ENCODE measurements at regions not wholly inside any gene's neighbourhood (a gene's known extent, or its start where the extent isn't known, plus 50 kb on each side); places are given as distances from the start of the nearest gene placed in this dataset.
"Not testable (repeated sequence)": the region's sequence is repeated elsewhere in the genome, so short reads cannot be mapped to it uniquely, and the experiment has no call there.

DNA sequence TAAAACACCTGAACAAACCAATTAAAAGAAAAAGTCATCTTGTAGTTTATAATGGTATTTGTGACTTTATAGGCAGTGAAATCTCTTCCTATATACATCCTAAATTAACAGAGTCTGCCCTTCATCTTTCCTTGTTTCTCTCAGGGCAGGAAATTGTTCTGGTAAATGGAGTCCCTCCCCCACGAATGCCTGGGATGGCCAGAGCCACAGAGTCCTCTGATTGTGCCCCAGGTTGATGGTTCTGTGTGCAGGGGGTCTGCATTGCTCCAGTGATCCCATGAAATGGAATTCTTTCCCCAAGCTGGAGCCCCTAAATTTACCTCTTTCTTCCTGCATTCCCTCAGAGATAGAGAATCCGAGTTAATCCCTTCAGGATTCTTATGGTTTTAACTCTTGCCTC is 155.5 kb downstream of the MTX2 start:
- DNase-seq (ENCODE audit: low read depth in 4 of 4, low spot score in 1 of 4): no peak

GRCh38 chr2:176427549-176427948 is 158.3 kb downstream of the MTX2 start:
- no peak for DNase-seq (ENCODE audit: low read depth in 4 of 4, low spot score in 1 of 4)

DNA sequence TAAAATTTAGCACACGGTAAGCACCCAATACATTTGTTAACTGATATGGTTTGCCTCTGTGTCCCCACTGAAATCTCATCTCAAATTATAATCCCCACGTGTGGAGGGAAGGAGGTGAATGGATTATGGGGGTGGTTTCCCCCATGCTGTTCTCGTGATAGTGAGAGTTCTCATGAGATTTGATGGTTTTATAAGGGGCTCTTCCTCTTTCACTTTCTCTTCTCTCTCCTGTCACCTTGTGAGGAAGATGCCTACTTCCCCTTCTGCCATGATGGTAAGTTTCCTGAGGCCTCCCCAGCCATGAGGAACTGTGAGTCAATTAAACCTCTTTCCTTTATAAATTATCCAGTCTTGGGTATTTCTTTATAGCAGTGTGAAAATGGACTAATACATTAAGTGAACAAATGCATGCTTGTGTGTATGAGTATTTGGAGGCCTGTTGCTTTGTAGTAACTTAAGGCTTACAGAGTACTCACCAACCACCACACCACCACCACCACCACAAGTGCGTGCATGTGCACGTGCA is 159.8 kb downstream of the MTX2 start:
- not testable (repeated sequence) for DNase-seq (ENCODE audit: low read depth in 4 of 4, low spot score in 1 of 4)

DNA sequence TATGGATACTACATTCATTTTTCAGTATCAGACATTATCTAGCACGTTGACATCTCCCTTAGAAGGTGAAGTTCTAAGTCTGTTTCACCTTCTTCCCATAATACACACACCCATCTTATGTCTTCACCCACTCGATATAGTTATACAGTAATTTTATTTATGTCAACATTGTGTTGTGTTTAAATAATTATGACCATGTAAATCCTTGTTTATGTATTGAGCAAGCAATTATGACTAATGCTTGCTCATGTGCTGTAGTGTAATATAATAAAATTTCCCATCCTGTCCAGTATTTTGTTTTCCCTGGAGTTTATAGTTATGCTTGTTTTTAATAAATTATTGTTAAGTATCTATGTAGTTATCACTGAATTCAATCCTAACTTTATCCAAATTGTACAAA is 163.2 kb downstream of the MTX2 start:
- no peak for DNase-seq (ENCODE audit: low read depth in 4 of 4, low spot score in 1 of 4)

DNA sequence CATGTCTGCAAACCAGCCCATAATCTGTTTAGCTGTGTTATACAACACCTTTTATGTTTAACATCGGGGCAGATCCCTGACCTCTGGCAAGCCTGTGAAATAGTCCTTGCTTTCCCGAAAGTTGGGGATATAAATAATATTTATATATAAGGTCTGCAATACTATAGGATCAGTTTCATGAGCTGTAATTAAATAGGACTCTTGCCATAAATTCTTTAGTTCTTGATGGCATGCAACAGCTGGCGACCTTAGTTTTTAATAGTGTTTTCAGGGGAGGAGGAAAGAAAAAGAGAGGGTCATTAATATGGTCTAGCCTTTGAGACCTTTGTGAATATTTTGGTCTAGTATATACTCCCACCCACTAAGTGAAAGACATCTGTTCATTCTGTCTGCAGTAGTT is 166.5 kb downstream of the MTX2 start:
- no peak for DNase-seq (ENCODE audit: low read depth in 4 of 4, low spot score in 1 of 4)

DNA sequence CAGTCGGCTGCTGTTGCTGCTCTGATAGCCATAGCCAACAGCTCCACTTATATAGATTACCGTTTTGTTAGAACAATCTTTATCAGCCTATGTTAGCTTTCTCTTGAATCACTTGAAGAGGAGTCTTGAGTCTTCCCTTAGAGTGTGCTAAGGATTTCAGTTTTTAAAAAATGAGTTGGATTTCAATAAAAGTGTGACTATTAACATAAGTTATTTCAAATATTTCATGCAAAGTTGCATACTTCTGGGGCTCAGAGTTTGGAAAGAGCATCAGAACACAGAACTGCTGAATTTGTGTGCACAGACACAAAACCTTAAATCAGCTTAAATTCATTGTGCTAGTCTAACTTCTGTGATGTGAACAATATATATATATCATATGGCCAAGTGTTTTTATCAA is 174.7 kb downstream of the MTX2 start:
- no peak for DNase-seq (ENCODE audit: low read depth in 4 of 4, low spot score in 1 of 4)

- DNase-seq (ENCODE audit: low read depth in 4 of 4, low spot score in 1 of 4): no peak
These were observed 176.7 kb downstream of the MTX2 start for GRCh38 chr2:176445956-176446355.

DNA sequence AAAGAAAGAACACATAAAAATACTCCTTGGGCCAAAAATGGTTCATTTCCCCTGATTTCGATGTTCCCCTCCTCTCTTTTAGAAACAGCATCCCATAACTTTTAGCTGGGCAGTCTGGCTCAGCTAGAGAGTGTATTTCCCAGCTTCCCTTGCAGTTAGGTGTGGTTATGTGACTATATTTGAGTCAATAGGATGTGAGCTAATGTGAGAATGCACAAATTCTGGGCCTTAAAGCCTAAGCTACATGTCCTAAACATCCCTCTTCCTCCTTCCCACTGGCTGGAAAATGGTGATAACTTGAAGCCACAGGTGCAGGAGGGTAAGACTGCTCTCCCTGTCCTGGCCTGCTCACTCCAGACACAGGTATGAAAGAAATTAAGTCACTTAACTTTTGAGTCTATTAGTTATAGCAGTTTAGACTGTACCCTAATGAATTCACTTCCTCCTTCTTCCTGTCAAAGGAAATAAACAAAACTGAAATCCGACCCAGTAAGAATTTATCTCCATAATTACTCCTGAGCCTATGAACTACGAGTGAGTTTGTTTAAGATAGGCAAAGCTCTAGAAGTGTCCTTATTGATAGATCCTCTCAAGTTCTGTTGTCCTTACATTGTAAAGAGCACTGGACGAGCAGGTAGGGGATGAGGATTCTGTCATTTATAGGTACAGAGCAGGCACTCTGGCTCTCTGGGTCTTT is 177.6 kb downstream of the MTX2 start:
- DNase-seq (ENCODE audit: low read depth in 4 of 4, low spot score in 1 of 4): no peak

- DNase-seq (ENCODE audit: low read depth in 4 of 4, low spot score in 1 of 4): no peak
These were observed 178.4 kb downstream of the MTX2 start for GRCh38 chr2:176447616-176448015.

DNA sequence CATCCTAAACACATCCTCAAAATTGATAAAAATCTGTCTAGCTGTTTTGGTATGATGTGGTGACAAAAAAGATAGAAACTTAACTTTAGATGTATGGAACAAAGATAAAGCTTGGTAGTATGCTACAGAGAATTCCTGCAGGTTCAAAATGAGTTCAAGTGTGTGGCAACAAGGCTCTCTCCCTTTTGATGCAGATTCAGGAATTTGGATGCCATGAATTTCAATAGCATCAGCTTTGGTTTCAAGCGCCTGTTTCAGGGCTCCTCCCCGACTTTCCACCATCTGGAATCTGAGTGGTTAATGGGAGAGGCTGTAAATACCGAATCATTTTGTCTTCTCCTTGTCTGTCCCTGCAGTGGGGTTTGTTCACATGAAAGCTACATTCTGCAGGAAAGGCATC is 180.6 kb downstream of the MTX2 start:
- DNase-seq (ENCODE audit: low read depth in 4 of 4, low spot score in 1 of 4): no peak

GRCh38 chr2:176453784-176454183 is 184.5 kb downstream of the MTX2 start:
- no peak for DNase-seq (ENCODE audit: low read depth in 4 of 4, low spot score in 1 of 4)

GRCh38 chr2:176454893-176455815 is 185.9 kb downstream of the MTX2 start:
- DNase-seq (ENCODE audit: low read depth in 4 of 4, low spot score in 1 of 4): peak; percentile 59 to 81 (median 70)

DNA sequence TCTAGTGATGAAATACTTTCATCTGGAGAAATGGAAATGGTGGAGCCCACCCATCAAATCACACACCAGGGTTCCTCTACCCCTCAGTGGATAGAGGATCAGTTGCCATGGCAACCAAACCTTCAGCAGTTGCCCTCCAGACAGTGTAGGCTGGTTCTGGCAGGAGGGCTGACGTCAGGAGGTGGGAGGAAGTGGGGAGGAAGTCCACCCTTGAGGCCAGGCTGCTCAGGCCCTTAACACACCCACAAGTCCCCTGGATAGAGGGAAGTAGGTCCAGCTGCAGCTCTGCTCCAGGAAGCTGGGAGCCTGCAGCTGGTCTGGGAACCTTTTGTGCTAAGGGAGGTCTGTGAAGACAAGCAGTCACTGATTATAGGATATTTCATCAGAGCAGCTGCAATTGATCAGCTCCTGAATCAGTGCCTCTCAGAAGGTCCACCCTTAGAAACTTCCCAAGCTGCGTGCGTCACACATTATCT is 186.6 kb downstream of the MTX2 start:
- DNase-seq (ENCODE audit: low read depth in 4 of 4, low spot score in 1 of 4): no peak

GRCh38 chr2:176457481-176457880 is 188.2 kb downstream of the MTX2 start:
- DNase-seq (ENCODE audit: low read depth in 4 of 4, low spot score in 1 of 4): no peak

DNA sequence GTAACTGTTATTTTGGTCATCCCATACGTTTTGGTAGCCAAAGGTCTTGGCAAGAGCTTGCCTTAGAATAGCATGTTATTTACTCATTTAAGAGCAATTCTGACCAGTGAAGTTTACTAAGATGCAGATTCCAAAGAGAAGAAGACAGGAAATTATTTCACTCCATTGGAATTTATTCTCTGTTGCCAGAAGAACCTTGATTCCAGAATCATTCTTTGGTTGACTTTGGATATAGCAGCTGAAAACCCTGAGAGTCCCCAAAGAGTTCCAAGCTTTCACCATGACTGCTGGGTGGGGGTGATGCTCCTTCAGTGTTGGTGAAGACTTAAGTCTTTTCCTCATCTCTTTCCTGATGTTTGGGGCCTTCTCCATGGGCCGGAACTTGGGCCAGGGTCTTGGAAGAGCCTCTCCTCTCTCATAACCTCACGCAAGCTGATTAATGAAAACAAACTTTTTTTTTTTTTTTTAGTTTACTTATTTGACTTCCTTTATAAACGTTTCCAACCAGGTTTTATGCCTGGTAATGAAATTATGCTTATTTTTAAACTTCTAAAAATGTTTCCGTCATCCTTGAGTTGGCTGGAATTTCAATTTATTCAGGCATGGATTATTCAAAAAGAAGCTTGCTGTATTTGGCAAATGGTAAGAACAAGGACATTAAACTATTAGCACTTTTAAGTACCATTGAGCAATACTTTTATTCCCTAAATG is 192.0 kb downstream of the MTX2 start:
- no peak for DNase-seq (ENCODE audit: low read depth in 4 of 4, low spot score in 1 of 4)

DNA sequence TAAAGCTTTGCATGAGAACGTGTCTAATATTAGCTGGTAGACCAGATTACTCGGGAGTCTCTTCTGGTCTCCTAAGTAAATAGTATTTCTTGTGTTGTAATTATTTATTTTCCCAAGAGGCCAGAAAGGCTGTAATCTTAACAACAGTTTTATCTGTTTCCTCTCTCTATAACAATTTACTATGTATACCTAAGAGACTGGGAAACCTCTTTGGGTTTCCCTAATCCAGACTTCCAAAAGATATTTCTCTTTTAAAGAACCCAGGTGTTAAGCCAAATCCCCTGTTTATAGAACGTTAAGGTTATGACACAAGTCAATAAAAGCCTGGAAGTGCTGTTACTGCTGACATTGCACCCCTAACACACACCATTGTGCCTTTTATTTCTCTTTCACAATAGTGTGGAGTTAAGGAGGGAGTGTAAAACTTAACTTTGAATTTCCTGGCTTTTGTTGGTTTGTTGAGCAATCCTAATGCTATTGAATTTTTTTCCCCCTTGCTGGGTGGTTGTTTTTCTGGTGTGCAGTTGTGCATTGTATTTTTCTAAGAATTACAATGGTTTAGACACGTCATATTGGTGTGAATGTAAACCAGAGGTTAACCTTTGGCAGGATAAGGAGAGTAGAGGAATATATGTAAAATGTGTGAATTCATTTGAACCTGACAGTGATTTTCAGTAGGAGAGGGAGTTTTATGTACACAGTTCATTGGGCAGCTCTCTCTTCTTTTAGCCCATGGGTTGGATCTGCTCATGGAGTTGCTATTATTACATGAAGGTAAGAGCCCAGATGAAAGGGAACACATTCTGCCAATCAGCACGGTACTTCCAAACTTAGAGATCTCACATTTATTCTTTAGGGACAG is 192.8 kb downstream of the MTX2 start:
- no peak for DNase-seq (ENCODE audit: low read depth in 4 of 4, low spot score in 1 of 4)

DNA sequence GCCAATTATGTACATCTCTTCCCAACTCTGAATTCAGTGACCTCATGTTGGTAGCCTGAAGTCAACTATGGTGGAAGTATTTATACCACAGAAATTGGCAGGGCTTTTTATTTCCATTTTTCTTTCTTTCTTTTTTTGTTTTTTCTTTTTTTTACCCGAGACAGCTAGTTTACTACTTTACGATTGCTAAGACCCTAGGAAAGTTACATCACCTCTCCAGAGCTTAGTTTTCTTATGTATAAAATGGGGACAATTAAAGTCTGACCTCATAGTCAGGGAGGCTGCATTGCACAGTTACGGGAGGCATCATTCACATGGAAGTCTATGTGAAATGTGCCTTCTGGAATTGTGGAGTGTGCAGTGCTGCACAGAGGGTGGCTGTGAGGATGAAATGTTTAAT is 194.3 kb downstream of the MTX2 start:
- DNase-seq (ENCODE audit: low read depth in 4 of 4, low spot score in 1 of 4): no peak

GRCh38 chr2:176464886-176465564 is 195.8 kb downstream of the MTX2 start:
- DNase-seq (ENCODE audit: low read depth in 4 of 4, low spot score in 1 of 4): no peak

- DNase-seq (ENCODE audit: low read depth in 4 of 4, low spot score in 1 of 4): no peak
These were observed 197.7 kb downstream of the MTX2 start for GRCh38 chr2:176466918-176467452.

GRCh38 chr2:176467595-176467994 is 198.4 kb downstream of the MTX2 start:
- DNase-seq (ENCODE audit: low read depth in 4 of 4, low spot score in 1 of 4): no peak

Measured in stimulated activated CD4-positive, alpha-beta T cell treated with anti-CD3 and anti-CD28 coated beads, Interleukin-1b, Interleukin-23, amount 100 ng/mL, for 24 hours (primary cell).